GM12873 (cell line): ENCODE measurements at regions not wholly inside any gene's neighbourhood (a gene's known extent, or its start where the extent isn't known, plus 50 kb on each side); places are given as distances from the start of the nearest gene placed in this dataset.

Experiments used
- TF ChIP-seq, protein P1 (sequence below): IDR thresholded peaks from 2 replicates; pipeline ENCODE4 v1.5.1; 2012; ENCODE audit warnings: low read depth, mild to moderate bottlenecking, moderate library complexity, low read length, control low read depth; ENCODE audit not compliant: insufficient read depth; ENCODE audit errors: missing control alignments

DNA sequence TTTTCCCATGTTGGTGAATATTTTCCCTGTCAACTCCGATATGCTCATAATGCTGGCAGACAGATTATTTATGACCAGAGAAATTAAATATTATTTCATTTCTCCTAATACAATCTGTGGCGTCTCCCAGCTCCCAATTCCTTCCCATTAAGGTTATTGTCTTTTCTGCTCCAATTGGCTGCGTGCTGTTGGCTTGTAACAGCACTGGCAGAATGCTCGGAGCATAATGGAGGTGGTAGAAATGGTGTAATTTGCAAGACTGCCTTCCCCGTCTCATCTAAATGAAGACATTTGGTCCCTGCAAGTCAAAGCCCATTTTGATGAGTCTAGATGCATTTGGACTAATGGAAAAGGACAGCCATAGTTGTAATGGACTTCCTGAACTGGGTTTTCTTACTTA lies 601.7 kb downstream of the BRINP1 start:
- TF ChIP-seq, protein P1, sequence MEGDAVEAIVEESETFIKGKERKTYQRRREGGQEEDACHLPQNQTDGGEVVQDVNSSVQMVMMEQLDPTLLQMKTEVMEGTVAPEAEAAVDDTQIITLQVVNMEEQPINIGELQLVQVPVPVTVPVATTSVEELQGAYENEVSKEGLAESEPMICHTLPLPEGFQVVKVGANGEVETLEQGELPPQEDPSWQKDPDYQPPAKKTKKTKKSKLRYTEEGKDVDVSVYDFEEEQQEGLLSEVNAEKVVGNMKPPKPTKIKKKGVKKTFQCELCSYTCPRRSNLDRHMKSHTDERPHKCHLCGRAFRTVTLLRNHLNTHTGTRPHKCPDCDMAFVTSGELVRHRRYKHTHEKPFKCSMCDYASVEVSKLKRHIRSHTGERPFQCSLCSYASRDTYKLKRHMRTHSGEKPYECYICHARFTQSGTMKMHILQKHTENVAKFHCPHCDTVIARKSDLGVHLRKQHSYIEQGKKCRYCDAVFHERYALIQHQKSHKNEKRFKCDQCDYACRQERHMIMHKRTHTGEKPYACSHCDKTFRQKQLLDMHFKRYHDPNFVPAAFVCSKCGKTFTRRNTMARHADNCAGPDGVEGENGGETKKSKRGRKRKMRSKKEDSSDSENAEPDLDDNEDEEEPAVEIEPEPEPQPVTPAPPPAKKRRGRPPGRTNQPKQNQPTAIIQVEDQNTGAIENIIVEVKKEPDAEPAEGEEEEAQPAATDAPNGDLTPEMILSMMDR: no peak

DNA sequence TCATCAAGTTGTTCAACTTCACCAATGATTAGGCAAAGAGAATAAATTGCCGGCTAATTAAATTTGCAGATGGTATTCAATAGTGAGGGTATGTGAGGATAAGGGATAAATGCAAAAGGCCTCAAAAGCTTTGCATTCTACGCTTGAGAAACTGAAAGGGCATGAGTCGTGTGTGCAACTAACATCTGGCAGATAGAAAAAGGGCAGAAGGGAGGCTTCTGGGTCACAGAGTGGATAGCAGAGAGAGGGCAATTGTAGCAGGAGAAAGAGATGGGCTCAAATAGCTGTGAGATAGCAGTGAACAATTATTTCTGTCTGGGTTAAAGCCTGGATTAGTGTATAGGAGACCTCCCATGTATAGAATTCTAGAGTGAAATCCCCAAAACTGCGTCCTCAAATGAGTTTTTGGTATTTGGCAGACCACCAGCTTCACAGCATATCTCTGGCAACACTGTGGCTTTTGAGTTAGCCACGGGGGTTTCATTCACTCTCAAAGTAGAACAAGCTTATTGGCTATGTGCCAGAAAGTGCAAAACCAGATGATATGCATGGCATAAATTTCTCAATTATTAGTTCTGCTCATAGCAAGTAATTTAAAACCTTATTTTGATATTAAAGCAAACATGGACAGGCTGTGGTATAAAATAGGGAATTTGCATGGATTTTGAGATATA lies 586.3 kb downstream of the BRINP1 start:
- TF ChIP-seq, protein P1: no peak

DNA sequence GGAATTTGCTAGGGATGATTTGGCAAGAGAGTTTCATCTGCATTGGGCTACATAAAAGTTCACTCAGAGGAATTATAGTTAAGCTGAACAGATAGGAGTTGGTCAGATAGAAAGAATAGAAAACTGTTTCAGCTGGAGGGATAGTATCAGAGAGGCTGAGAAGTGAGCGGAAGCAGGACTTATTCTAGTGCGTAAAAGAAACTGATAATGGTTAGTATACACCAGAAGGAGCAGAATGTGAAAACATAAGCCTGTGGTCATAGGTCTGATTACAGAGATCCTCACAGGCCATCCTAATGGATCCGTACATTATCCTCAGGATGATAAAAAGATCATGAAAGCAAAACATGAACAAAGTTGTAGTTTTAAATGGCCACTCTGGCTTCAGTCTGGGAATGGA lies 585.2 kb downstream of the BRINP1 start:
- TF ChIP-seq, protein P1: no peak

DNA sequence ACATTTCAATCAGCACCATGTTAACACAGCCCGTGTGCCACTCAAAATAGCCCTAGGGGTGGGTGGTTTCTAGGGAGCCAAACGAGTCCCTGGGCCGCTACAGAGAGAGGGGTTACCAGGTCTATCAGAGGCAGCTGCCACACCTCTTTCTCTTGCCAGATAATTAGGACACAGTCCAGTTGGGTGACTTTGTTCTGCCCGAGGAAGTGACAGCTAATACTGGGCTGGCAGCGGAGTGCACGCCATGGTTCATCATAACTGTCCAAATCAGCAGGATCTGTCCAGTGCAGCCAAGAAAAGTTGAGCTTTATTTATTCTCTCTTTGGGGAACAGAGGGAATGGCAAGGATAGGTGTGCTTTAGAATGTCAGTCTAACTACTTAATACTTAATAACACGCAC lies 583.8 kb downstream of the BRINP1 start:
- TF ChIP-seq, protein P1: no peak

DNA sequence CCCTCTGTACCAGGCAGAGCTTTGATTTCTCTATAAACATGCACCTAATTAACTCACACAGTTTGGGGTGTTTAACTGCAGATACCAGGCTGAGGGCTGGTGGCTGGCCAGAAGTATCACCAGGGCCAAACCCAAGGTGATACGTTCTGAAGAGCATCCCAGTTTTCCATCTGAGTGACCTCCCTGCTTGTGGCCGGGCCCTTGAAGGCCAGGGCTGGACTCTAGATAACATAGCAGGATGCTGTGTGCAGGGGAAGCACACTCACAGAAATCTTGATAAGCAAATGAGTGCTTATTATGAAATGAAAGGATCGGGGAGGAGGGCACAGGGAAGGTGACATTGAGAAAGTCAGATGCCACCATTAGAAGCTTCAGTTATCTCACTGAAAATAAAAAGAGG lies 582.4 kb downstream of the BRINP1 start:
- TF ChIP-seq, protein P1: no peak

DNA sequence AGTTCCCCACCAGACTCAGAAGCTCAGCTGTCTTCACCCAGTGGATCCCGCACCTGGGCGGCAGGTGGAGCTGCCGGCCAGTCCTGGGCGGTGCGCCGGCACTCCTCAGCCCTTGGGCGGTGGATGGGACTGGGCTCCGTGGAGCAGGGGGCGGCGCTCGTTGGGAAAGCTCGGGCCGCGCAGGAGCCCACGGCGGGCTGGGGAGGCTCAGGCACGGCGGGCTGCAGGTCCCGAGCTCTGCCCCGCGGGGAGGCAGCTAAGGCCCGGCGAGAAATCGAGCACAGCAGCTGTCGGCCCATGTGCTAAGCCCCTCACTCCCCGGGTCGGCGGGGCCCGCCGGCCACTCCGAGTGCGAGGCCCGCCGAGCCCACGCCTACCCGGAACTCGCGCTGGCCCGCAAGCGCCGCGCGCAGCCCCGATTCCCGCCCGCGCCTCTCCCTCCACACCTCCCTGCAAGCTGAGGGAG lies 560.0 kb downstream of the BRINP1 start:
- TF ChIP-seq, protein P1: no peak

DNA sequence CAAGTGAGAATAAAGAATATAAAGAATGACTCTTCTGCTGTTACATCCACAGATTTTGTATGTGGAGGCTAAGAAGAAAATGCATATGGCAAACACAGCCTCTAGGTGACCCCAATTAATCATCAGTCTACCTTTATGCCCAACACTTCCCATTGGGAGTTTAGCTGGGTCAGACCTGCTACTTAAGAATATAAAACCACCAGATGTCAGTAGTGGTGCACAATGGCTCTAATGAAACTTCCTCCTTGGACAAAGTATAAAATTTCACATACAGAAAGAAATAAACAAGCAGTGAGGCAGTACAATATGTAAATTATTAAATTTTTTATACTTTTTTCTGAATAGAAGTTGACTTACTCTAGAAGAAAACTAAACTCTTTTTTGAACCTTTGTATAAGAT lies 539.9 kb downstream of the BRINP1 start:
- TF ChIP-seq, protein P1: peak; percentile 8
